GM12878 (cell line): ENCODE measurements at regions not wholly inside any gene's neighbourhood (a gene's known extent, or its start where the extent isn't known, plus 50 kb on each side); places are given as distances from the start of the nearest gene placed in this dataset.

Experiments
- ATAC-seq: fragments of 200-7000 bp; cut with Tn5 transposase; 3 replicates; pipeline ENCODE4 v1.9.1; 2020; ENCODE audit warnings: mild to moderate bottlenecking, moderate library complexity
- BruUV-seq: library from RNA; stranded (reverse); fragments of 400-500 nt; replicated peaks from 2 replicates; lab custom pipeline; 2021; lab: Mats Ljungman, UMichigan
- CTCF ChIA-PET: fragments of 300-600 bp; sonication (Branson Sonifier 250); formaldehyde crosslinking; extraction: SDS; loops from one replicate; lab custom pipeline; 2021; ENCODE audit warnings: inconsistent platforms; lab: Yijun Ruan, JAX
- POLR2A ChIA-PET: fragments of 350-600 bp; formaldehyde crosslinking; extraction: SDS; loops from one replicate; lab custom pipeline; 2021; ENCODE audit warnings: inconsistent platforms; lab: Charles Lee
- RAD21 ChIA-PET: fragments of 300-600 bp; sonication (Branson Sonifier 250); formaldehyde crosslinking; loops from one replicate; lab custom pipeline; 2023; ENCODE audit warnings: antibody characterized with exemption; ENCODE audit not compliant: unreplicated experiment; lab: Charles Lee
- SMC1A ChIA-PET: fragments of 300-600 bp; sonication (Branson Sonifier 250); formaldehyde crosslinking; loops from one replicate; lab custom pipeline; 2023; ENCODE audit not compliant: unreplicated experiment, uncharacterized antibody; lab: Charles Lee
- DNase-seq: peaks from one replicate; pipeline ENCODE4 v3.0.0-alpha.2; 2011; ENCODE audit warnings: low read depth, low spot score
- FAIRE-seq: peaks from 3 replicates; lab custom pipeline; 2011; peaks lifted over from hg19 to GRCh38; lab: Jason Lieb, UNC
- H2AFZ ChIP-seq: 2 replicates; pipeline ENCODE4 v1.6.0; 2011; ENCODE audit warnings: low read depth, low read length, control low read depth; ENCODE audit not compliant: control insufficient read depth
- H3K27ac ChIP-seq: 2 replicates; pipeline ENCODE4 v1.5.1; 2011; ENCODE audit warnings: control low read depth; ENCODE audit not compliant: control insufficient read depth, insufficient read depth
- H3K27me3 ChIP-seq, 2 experiments: replicated peaks in 1 of 2; 2 replicates each; pipeline versions ENCODE4 v1.6.0 to v1.6.1; 2011; ENCODE audit warnings: low read length in 1 of 2; ENCODE audit not compliant: control insufficient read depth in 2 of 2, insufficient read depth in 2 of 2
- H3K36me3 ChIP-seq, 2 experiments: 2 replicates each; pipeline ENCODE4 v1.5.1; 2011; ENCODE audit warnings: low read length in 1 of 2; ENCODE audit not compliant: control insufficient read depth in 2 of 2, insufficient read depth in 2 of 2
- H3K4me1 ChIP-seq: 2 replicates; pipeline ENCODE4 v1.6.1; 2011; ENCODE audit warnings: mild to moderate bottlenecking, low read length, moderate library complexity, mixed read lengths; ENCODE audit not compliant: control insufficient read depth, insufficient read depth
- H3K4me2 ChIP-seq: 2 replicates; pipeline ENCODE4 v1.6.0; 2011; ENCODE audit warnings: control low read depth; ENCODE audit not compliant: control insufficient read depth, insufficient read depth
- H3K4me3 ChIP-seq: fragments of 200-600 bp; sonication (generic); 2 replicates; pipeline ENCODE4 v1.5.1; 2016
- H3K79me2 ChIP-seq: 2 replicates; pipeline ENCODE4 v1.6.0; 2011; ENCODE audit warnings: low read length; ENCODE audit not compliant: control insufficient read depth, insufficient read depth
- H3K9ac ChIP-seq: 2 replicates; pipeline ENCODE4 v1.8.0; 2011; ENCODE audit warnings: low read length, control low read depth, mixed read lengths; ENCODE audit not compliant: control insufficient read depth, insufficient read depth
- H3K9me3 ChIP-seq: replicated peaks from 3 replicates; pipeline ENCODE4 v1.5.1; 2011; ENCODE audit warnings: mild to moderate bottlenecking, low read length; ENCODE audit not compliant: control insufficient read depth, insufficient read depth
- H4K20me1 ChIP-seq: 2 replicates; pipeline ENCODE4 v1.6.0; 2011; ENCODE audit not compliant: control insufficient read depth, insufficient read depth
- ATF3 ChIP-seq: IDR thresholded peaks from 2 replicates; pipeline ENCODE4 v1.6.1; 2011; ENCODE audit warnings: low read depth, mild to moderate bottlenecking, low read length, moderate library complexity, borderline replicate concordance; ENCODE audit errors: extremely low read depth
- E2F4 ChIP-seq: IDR thresholded peaks from 2 replicates; pipeline ENCODE4 v1.6.1; 2012; ENCODE audit warnings: low read depth, low read length, improper control_type of control experiment
- EZH2 ChIP-seq: IDR thresholded peaks from 2 replicates; pipeline ENCODE4 v1.6.1; 2012; ENCODE audit warnings: low read depth, mild to moderate bottlenecking, control low read depth, inconsistent platforms, low read length, borderline replicate concordance; ENCODE audit not compliant: control insufficient read depth
- GABPA ChIP-seq: IDR thresholded peaks from 2 replicates; pipeline ENCODE4 v1.6.1; 2014; ENCODE audit warnings: antibody characterized with exemption, low read depth, mild to moderate bottlenecking, inconsistent platforms
- HDGF ChIP-seq: fragments of 450-650 bp; IDR thresholded peaks from 2 replicates; pipeline ENCODE4 v1.6.1; 2016; ENCODE audit warnings: antibody characterized with exemption
- IKZF1 ChIP-seq: fragments of 450-650 bp; conservative IDR thresholded peaks from 2 replicates; pipeline ENCODE4 v1.6.1; 2017; ENCODE audit warnings: antibody characterized with exemption, mild to moderate bottlenecking
- KDM1A ChIP-seq: fragments of 200-600 bp; sonication (generic); IDR thresholded peaks from 2 replicates; pipeline ENCODE4 v1.6.1; 2016; ENCODE audit warnings: borderline replicate concordance
- LARP7 ChIP-seq: fragments of 450-650 bp; IDR thresholded peaks from 2 replicates; pipeline ENCODE4 v1.6.1; 2017; ENCODE audit warnings: mild to moderate bottlenecking
- PAX5 ChIP-seq: IDR thresholded peaks from 2 replicates; pipeline ENCODE4 v1.6.1; 2011; ENCODE audit warnings: low read depth, low read length, borderline replicate concordance
- PBX3 ChIP-seq: IDR thresholded peaks from 2 replicates; pipeline ENCODE4 v1.6.1; 2011; ENCODE audit warnings: mild to moderate bottlenecking, low read depth, low read length, moderate library complexity; ENCODE audit not compliant: insufficient replicate concordance
- POLR2AphosphoS5 ChIP-seq: IDR thresholded peaks from 2 replicates; pipeline ENCODE4 v1.6.1; 2011; ENCODE audit warnings: mild to moderate bottlenecking, low read length, inconsistent platforms
- SKIL ChIP-seq: fragments of 450-650 bp; IDR thresholded peaks from 2 replicates; pipeline ENCODE4 v1.6.1; 2017; ENCODE audit warnings: mild to moderate bottlenecking, low read depth, inconsistent platforms; ENCODE audit not compliant: poor library complexity, severe bottlenecking
- SMAD1 ChIP-seq: fragments of 450-650 bp; IDR thresholded peaks from 2 replicates; pipeline ENCODE4 v1.6.1; 2018; ENCODE audit warnings: mild to moderate bottlenecking, low read depth; ENCODE audit not compliant: partially characterized antibody
- SMC3 ChIP-seq: IDR thresholded peaks from 2 replicates; pipeline ENCODE4 v1.6.1; 2011; ENCODE audit warnings: low read length, improper control_type of control experiment, borderline replicate concordance
- TARDBP ChIP-seq: IDR thresholded peaks from 2 replicates; pipeline ENCODE4 v1.6.1; 2016; ENCODE audit warnings: borderline replicate concordance
- ZBTB40 ChIP-seq: fragments of 450-650 bp; IDR thresholded peaks from 2 replicates; pipeline ENCODE4 v1.6.1; 2016; ENCODE audit warnings: mild to moderate bottlenecking, moderate library complexity, borderline replicate concordance
- ZNF217 ChIP-seq: fragments of 450-650 bp; IDR thresholded peaks from 2 replicates; pipeline ENCODE4 v1.6.1; 2017; ENCODE audit warnings: antibody characterized with exemption, mild to moderate bottlenecking
- ZNF622 ChIP-seq: fragments of 450-650 bp; IDR thresholded peaks from 2 replicates; pipeline ENCODE4 v1.6.1; 2017; ENCODE audit warnings: mild to moderate bottlenecking, inconsistent platforms
- WGBS: methylation state at CpG from one replicate; pipeline ENCODE4 v1.1.6; 2016; ENCODE audit warnings: low lambda C conversion rate; ENCODE audit not compliant: insufficient replicate concordance, insufficient coverage; ENCODE audit errors: missing lambda C conversion rate; 5-methylcytosine and 5-hydroxymethylcytosine counted together
- in situ Hi-C: fragments of 300-500 bp; cut with MboI; formaldehyde crosslinking; loops from 9 replicates; pipeline ENCODE4 v1.14.3; 2018; ENCODE audit warnings: mixed read lengths
- intact Hi-C: fragments of 100-400 bp; cut with micrococcal nuclease; formaldehyde crosslinking; loops from one replicate; pipeline ENCODE4 v1.14.2; 2022; ENCODE audit not compliant: unreplicated experiment

- ChIA-PET POLR2A (no interaction called here), RAD21 (no interaction called here), SMC1A (no interaction called here), CTCF (no interaction called here)
- no peak overlapping the region for H3K4me2 ChIP-seq
- H3K9me3 ChIP-seq: no peaks in the 10 kb centered on the region
- no peaks in the 10 kb centered on the region for H4K20me1 ChIP-seq
- no peaks in the 10 kb centered on the region for H3K27me3 ChIP-seq
- 35% methylated on average over 2 of the region's 2 CpGs for WGBS
- FAIRE-seq: no peak
- no peak for DNase-seq
- in situ Hi-C loops: no loop called here
- H3K36me3 ChIP-seq: no peaks in the 10 kb centered on the region
- ATAC-seq: no peak
- H3K9ac ChIP-seq: no peak overlapping the region
- intact Hi-C loops: no loop called here
- no peaks in the 10 kb centered on the region for H3K79me2 ChIP-seq
- H3K27ac ChIP-seq: no peak overlapping the region
- no peaks in the 10 kb centered on the region for H3K4me1 ChIP-seq
- no peak overlapping the region for H3K4me3 ChIP-seq
- no TSS peak for BruUV-seq
- H2AFZ ChIP-seq: no peak overlapping the region
- TF ChIP-seq EZH2 (no peak), SMAD1 (no peak), POLR2AphosphoS5 (no peak), KDM1A (no peak), TARDBP (no peak), SKIL (no peak), PBX3 (no peak), GABPA (no peak), ZNF622 (no peak), ZNF217 (no peak), ATF3 (no peak), E2F4 (no peak), SMC3 (no peak), IKZF1 (no peak), PAX5 (no peak), HDGF (no peak), ZBTB40 (no peak), LARP7 (no peak)
Measured at GRCh38 chr7:98506471-98506870, 105.6 kb upstream of the BAIAP2L1 start.
